Spleen (tissue), 7 donors: ENCODE measurements at regions not wholly inside any gene's neighbourhood (a gene's known extent, or its start where the extent isn't known, plus 50 kb on each side); places are given as distances from the start of the nearest gene placed in this dataset.

Source experiments
- CTCF ChIP-seq, 11 experiments: fragments of 200-600 bp in 7 of 11; fragments of 450-650 bp in 4 of 11; sonication (generic) in 4 of 11; IDR thresholded peaks in 8 of 11; conservative IDR thresholded peaks in 3 of 11; 1 replicate in 7 of 11; 2 replicates in 4 of 11; pipeline versions ENCODE4 v1.4.0 to v1.8.0; 2016 to 2021; ENCODE audit warnings: antibody characterized with exemption in 11 of 11, inconsistent platforms in 4 of 11, mild to moderate bottlenecking in 1 of 11
- POLR2AphosphoS5 ChIP-seq, 3 donors: sonication (generic); formaldehyde crosslinking; IDR thresholded peaks; one replicate each; pipeline ENCODE4 v1.5.1; 2017; ENCODE audit warnings: antibody characterized with exemption in 3 of 3
- donor health status: DM: no; HTN: no; CAD: no; lungs with moderate emphysema.
- donor health status: DM: no; HTN: no; CAD: no.
- donor health status: DM: no; HTN: no; CAD: no.

- TF ChIP-seq CTCF (IDR thresholded peaks at IDR 0.05 in 8 of 11, conservative IDR thresholded peaks at IDR 0.05 in 3 of 11) (no peak), POLR2AphosphoS5 (IDR thresholded peaks at IDR 0.05) (no peak)
Observed at GRCh38 chr2:151056870-151057269, 204.8 kb downstream of the RBM43 start.
